Neuronal stem cell (in vitro differentiated cells): ENCODE measurements at regions not wholly inside any gene's neighbourhood (a gene's known extent, or its start where the extent isn't known, plus 50 kb on each side); places are given as distances from the start of the nearest gene placed in this dataset.

Source experiments
- DNase-seq: peaks from one replicate; pipeline ENCODE4 v3.0.0-alpha.2; 2013; ENCODE audit warnings: low spot score
- H2AFZ ChIP-seq: one replicate; pipeline ENCODE4 v1.6.1; 2013; ENCODE audit warnings: mild to moderate bottlenecking, low read length, inconsistent platforms
- H2AK5ac ChIP-seq: 2 replicates; pipeline ENCODE4 v1.6.1; 2013; ENCODE audit warnings: low read depth, mild to moderate bottlenecking, inconsistent platforms, low read length, moderate library complexity, mixed read lengths
- H2BK120ac ChIP-seq: 2 replicates; pipeline ENCODE4 v1.6.1; 2013; ENCODE audit warnings: low read depth, mild to moderate bottlenecking, inconsistent platforms, low read length, moderate library complexity, mixed read lengths
- H2BK12ac ChIP-seq: one replicate; pipeline ENCODE4 v1.6.1; 2013; ENCODE audit warnings: low read length, inconsistent platforms
- H2BK15ac ChIP-seq: 2 replicates; pipeline ENCODE4 v1.6.1; 2013; ENCODE audit warnings: mild to moderate bottlenecking, low read length, inconsistent platforms, mixed read lengths
- H2BK5ac ChIP-seq: one replicate; pipeline ENCODE4 v1.6.1; 2013; ENCODE audit warnings: inconsistent platforms, mild to moderate bottlenecking, low read length, moderate library complexity
- H3K14ac ChIP-seq: one replicate; pipeline ENCODE4 v1.6.1; 2013; ENCODE audit warnings: low read length, inconsistent platforms
- H3K18ac ChIP-seq: 2 replicates; pipeline ENCODE4 v1.6.1; 2013; ENCODE audit warnings: low read length, inconsistent platforms
- H3K23ac ChIP-seq: 2 replicates; pipeline ENCODE4 v1.6.1; 2013; ENCODE audit warnings: low read depth, mild to moderate bottlenecking, mixed read lengths, low read length, inconsistent platforms; ENCODE audit not compliant: poor library complexity
- H3K27ac ChIP-seq: replicated peaks from 3 replicates; pipeline ENCODE4 v1.5.1; 2013; ENCODE audit warnings: low read length, inconsistent platforms
- H3K27me3 ChIP-seq, 3 experiments: 2 replicates each; pipeline ENCODE4 v1.6.1; 2013; ENCODE audit warnings: low read length in 3 of 3, mild to moderate bottlenecking in 2 of 3, inconsistent platforms in 1 of 3, low read depth in 1 of 3, mixed read lengths in 1 of 3, moderate library complexity in 1 of 3; ENCODE audit not compliant: control insufficient read depth in 3 of 3, insufficient read depth in 3 of 3
- H3K36me3 ChIP-seq, 2 donors: replicated peaks in 1 of 2; 2 replicates each; pipeline ENCODE4 v1.6.1; 2013; ENCODE audit warnings: low read length in 2 of 2; ENCODE audit not compliant: control insufficient read depth in 2 of 2, insufficient read depth in 2 of 2
- H3K4ac ChIP-seq: 2 replicates; pipeline ENCODE4 v1.6.1; 2013; ENCODE audit warnings: inconsistent platforms, mild to moderate bottlenecking, low read length, moderate library complexity
- H3K4me1 ChIP-seq, 2 donors: 1 replicate in 1 of 2; 2 replicates in 1 of 2; pipeline ENCODE4 v1.6.1; 2013; ENCODE audit warnings: low read length in 2 of 2, low read depth in 1 of 2; ENCODE audit not compliant: control insufficient read depth in 2 of 2, insufficient read depth in 1 of 2
- H3K4me2 ChIP-seq: one replicate; pipeline ENCODE4 v1.6.1; 2013; ENCODE audit warnings: mild to moderate bottlenecking, low read length, inconsistent platforms; ENCODE audit not compliant: insufficient read depth, poor library complexity, severe bottlenecking
- H3K4me3 ChIP-seq, 2 donors: 2 replicates each; pipeline ENCODE4 v1.5.1; 2013; ENCODE audit warnings: low read length in 2 of 2, mild to moderate bottlenecking in 2 of 2, inconsistent platforms in 1 of 2, moderate library complexity in 1 of 2
- H3K79me1 ChIP-seq: one replicate; pipeline ENCODE4 v1.6.1; 2013; ENCODE audit warnings: low read depth, mild to moderate bottlenecking, inconsistent platforms, low read length, moderate library complexity
- H3K9ac ChIP-seq: one replicate; pipeline ENCODE4 v1.6.1; 2013; ENCODE audit warnings: mild to moderate bottlenecking, low read depth, low read length, inconsistent platforms; ENCODE audit not compliant: poor library complexity
- H3K9me3 ChIP-seq, 2 donors: replicated peaks in 1 of 2; 2 replicates each; pipeline versions ENCODE3 to v1.6.1; 2013; ENCODE audit warnings: low read length in 2 of 2, mild to moderate bottlenecking in 2 of 2, inconsistent platforms in 1 of 2, low read depth in 1 of 2, mixed read lengths in 1 of 2, moderate library complexity in 1 of 2; ENCODE audit not compliant: control insufficient read depth in 2 of 2, insufficient read depth in 1 of 2
- H4K8ac ChIP-seq: one replicate; pipeline ENCODE4 v1.6.1; 2013; ENCODE audit warnings: low read depth, mild to moderate bottlenecking, inconsistent platforms, low read length, moderate library complexity
- H4K91ac ChIP-seq: one replicate; pipeline ENCODE4 v1.6.1; 2013; ENCODE audit warnings: low read length, low read depth, mild to moderate bottlenecking, inconsistent platforms; ENCODE audit not compliant: poor library complexity
- WGBS, 2 donors: extraction: QIAGEN DNeasy Blood & Tissue Kit; methylation state at CpG; one replicate each; pipeline ENCODE4 v1.1.7; 2013; ENCODE audit warnings: missing lambda C conversion rate in 2 of 2, mixed read lengths in 1 of 2; ENCODE audit not compliant: insufficient read length in 2 of 2, insufficient replicate concordance in 1 of 2; ENCODE audit errors: extremely low coverage in 2 of 2; 5-methylcytosine and 5-hydroxymethylcytosine counted together

DNA sequence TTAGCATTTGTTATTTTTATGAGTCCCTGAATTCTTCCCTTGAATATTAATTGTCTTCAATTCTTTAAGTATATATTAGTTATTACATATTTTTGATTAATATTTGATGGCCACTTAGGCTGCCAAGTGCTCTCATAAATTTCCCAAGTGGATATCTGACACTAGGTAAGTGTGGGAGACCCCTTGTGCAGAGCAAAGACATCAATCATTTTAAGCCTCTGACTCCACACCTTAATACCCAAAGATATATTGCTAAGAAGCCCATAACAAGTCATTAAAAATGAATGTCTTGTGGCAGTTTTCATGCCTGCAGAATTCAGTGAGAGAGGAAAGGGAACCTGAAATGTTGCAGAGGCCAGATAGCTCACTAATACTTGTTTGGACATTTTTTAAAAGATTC, 58.4 kb upstream of the PROX1 start:
- Histone ChIP-seq H3K27ac (no peak overlapping the region), H3K27me3 (peaks cover 0 to 5% (median 0%) of the 10 kb centered on the region in 3 experiments), H2BK120ac (no peak overlapping the region), H3K9ac (no peak overlapping the region), H2AK5ac (no peak overlapping the region), H4K91ac (no peak overlapping the region), H3K4me3 (no peak overlapping the region), H3K9me3 (no peaks in the 10 kb centered on the region), H4K8ac (no peak overlapping the region), H3K4me2 (no peak overlapping the region), H3K79me1 (no peaks in the 10 kb centered on the region), H3K14ac (no peak overlapping the region), H2BK5ac (no peak overlapping the region), H2BK15ac (no peak overlapping the region), H3K18ac (no peak overlapping the region), H2BK12ac (no peak overlapping the region), H3K4ac (no peak overlapping the region), H3K23ac (no peak overlapping the region), H3K36me3 (no peaks in the 10 kb centered on the region), H2AFZ (no peak overlapping the region), H3K4me1 (peaks cover 0 to 8% of the 10 kb centered on the region in 2 donors)
- no peak for DNase-seq

DNA sequence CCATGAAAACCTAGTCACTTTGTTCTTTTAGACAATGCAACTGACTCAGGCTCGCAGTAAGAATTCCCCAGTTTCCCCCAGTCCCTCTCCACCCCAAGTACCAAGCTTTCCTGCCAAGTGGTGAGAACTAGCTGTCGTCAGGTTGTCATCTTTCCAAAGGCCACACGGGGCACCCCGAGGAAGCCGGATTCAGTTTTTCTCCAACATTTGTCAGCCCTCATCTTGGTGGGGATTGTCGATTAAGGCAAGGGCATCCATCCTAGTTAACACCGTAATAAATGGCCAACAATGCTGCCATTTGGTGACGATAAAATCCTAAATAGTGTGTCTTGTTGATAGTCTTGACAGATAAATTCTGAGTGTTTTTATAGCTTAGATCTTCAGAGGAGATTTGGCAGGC, 55.9 kb upstream of the PROX1 start:
- no peak overlapping the region for H2AK5ac ChIP-seq
- H2BK5ac ChIP-seq = no peak overlapping the region
- H3K9me3 ChIP-seq = no peaks in the 10 kb centered on the region
- no peak overlapping the region for H2BK120ac ChIP-seq
- no peak overlapping the region for H3K4me3 ChIP-seq
- peaks cover 0 to 8% of the 10 kb centered on the region in 2 donors for H3K4me1 ChIP-seq
- no peak overlapping the region for H3K14ac ChIP-seq
- no peak overlapping the region for H4K8ac ChIP-seq
- DNase-seq = no peak
- no peak overlapping the region for H3K4me2 ChIP-seq
- H3K9ac ChIP-seq = no peak overlapping the region
- H4K91ac ChIP-seq = no peak overlapping the region
- H2BK15ac ChIP-seq = no peak overlapping the region
- no peak overlapping the region for H3K23ac ChIP-seq
- no peak overlapping the region for H2BK12ac ChIP-seq
- no peaks in the 10 kb centered on the region for H3K79me1 ChIP-seq
- H3K18ac ChIP-seq = no peak overlapping the region
- no peak overlapping the region for H3K27ac ChIP-seq
- no peak overlapping the region for H3K4ac ChIP-seq
- peaks cover 0 to 8% (median 0%) of the 10 kb centered on the region in 3 experiments for H3K27me3 ChIP-seq
- H2AFZ ChIP-seq = no peak overlapping the region
- WGBS, 2 donors = no CpG with 5 or more reads among the region's 8 CpGs
- no peaks in the 10 kb centered on the region for H3K36me3 ChIP-seq

DNA sequence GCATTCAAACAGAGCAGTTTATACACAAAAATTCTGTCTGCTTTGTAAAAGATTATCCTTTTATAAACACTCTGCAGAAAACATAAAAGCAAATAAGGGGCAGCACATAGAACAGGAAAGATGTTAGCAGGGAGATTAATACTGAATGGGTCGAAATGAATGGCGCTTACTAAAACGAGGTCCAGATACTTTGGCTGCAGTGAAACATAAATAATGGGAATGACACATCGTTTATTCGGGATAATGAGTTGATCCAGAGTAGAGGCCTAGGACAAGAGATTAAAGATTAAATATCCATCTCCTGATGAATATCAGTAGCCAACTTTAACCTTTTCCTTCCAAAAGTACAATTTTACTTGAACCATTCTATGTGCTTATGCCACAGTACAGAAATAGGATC, 54.4 kb upstream of the PROX1 start:
- Histone ChIP-seq H4K8ac (no peak overlapping the region), H3K79me1 (no peaks in the 10 kb centered on the region), H4K91ac (no peak overlapping the region), H3K4me3 (no peak overlapping the region), H2BK5ac (no peak overlapping the region), H3K27ac (no peak overlapping the region), H3K36me3 (no peaks in the 10 kb centered on the region), H3K14ac (no peak overlapping the region), H3K9me3 (no peaks in the 10 kb centered on the region), H2AK5ac (no peak overlapping the region), H2BK120ac (no peak overlapping the region), H3K4me1 (peaks cover 0 to 6% of the 10 kb centered on the region in 2 donors), H3K9ac (no peak overlapping the region), H2AFZ (no peak overlapping the region), H3K23ac (no peak overlapping the region), H3K27me3 (peaks cover 0 to 6% (median 0%) of the 10 kb centered on the region in 3 experiments), H2BK12ac (no peak overlapping the region), H3K18ac (no peak overlapping the region), H2BK15ac (no peak overlapping the region), H3K4ac (no peak overlapping the region), H3K4me2 (no peak overlapping the region)
- no CpG with 5 or more reads among the region's 5 CpGs for WGBS, 2 donors
- DNase-seq = no peak

DNA sequence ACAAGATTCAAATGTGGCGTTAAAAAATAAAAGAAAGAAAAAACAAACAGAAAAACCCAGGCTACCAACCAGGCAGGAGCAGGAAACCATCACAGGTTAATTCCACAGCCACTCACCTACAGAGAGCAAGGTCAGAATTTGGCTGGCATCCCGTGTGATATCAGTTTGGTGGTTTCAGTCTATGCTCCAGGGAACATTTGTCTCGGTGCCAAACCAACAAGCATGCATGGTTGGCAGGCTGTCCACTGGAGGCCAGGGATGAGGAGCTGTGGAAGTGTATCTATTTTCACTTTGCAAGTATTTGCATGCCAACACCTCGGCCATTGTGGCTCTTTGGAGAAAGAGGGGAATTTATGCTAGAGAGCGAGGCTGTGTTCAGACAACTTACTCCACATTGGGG, 53.1 kb upstream of the PROX1 start:
- H3K4me1 ChIP-seq = peaks cover 0 to 6% of the 10 kb centered on the region in 2 donors
- no peak overlapping the region for H3K27ac ChIP-seq
- H2BK12ac ChIP-seq = no peak overlapping the region
- H2BK120ac ChIP-seq = no peak overlapping the region
- no peak overlapping the region for H3K18ac ChIP-seq
- no peak overlapping the region for H4K8ac ChIP-seq
- H3K79me1 ChIP-seq = no peaks in the 10 kb centered on the region
- H2BK15ac ChIP-seq = no peak overlapping the region
- no CpG with 5 or more reads among the region's 5 CpGs for WGBS, 2 donors
- H3K9ac ChIP-seq = no peak overlapping the region
- H4K91ac ChIP-seq = no peak overlapping the region
- no peak overlapping the region for H3K14ac ChIP-seq
- H3K36me3 ChIP-seq = no peaks in the 10 kb centered on the region
- no peak overlapping the region for H2AFZ ChIP-seq
- no peak for DNase-seq
- peaks cover 0 to 6% (median 0%) of the 10 kb centered on the region in 3 experiments for H3K27me3 ChIP-seq
- H3K4ac ChIP-seq = no peak overlapping the region
- no peak overlapping the region for H3K4me2 ChIP-seq
- H3K9me3 ChIP-seq = no peaks in the 10 kb centered on the region
- H3K4me3 ChIP-seq = no peak overlapping the region
- no peak overlapping the region for H2BK5ac ChIP-seq
- no peak overlapping the region for H3K23ac ChIP-seq
- H2AK5ac ChIP-seq = no peak overlapping the region
